HG03439 (cell line): ENCODE measurements at regions not wholly inside any gene's neighbourhood (a gene's known extent, or its start where the extent isn't known, plus 50 kb on each side); places are given as distances from the start of the nearest gene placed in this dataset.

Experiments used
- ATAC-seq: cut with Tn5 transposase; IDR thresholded peaks from one replicate; pipeline ENCODE4 v1.9.1; 2021; ENCODE audit warnings: mild to moderate bottlenecking, moderate library complexity; ENCODE audit not compliant: unreplicated experiment

DNA sequence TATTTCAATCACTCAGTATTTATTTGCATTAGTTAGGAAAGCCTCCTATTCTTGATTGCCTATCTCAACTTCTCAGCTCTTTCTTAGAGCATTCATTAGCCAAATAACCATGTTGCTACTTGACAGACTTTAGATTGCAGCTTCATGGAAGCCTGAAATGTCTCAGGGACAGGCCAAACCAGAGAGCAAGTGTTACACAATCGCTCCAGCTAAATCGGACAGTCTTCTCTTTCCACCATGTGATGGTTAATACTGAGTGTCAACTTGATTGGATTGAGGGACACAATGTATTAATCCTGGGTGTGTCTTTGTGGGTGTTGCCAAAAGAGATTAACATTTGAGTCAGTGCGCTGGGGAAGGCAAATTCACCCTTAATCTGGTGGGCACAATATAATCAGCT is 106.5 kb upstream of the DRD2 start:
- ATAC-seq, result no peak

DNA sequence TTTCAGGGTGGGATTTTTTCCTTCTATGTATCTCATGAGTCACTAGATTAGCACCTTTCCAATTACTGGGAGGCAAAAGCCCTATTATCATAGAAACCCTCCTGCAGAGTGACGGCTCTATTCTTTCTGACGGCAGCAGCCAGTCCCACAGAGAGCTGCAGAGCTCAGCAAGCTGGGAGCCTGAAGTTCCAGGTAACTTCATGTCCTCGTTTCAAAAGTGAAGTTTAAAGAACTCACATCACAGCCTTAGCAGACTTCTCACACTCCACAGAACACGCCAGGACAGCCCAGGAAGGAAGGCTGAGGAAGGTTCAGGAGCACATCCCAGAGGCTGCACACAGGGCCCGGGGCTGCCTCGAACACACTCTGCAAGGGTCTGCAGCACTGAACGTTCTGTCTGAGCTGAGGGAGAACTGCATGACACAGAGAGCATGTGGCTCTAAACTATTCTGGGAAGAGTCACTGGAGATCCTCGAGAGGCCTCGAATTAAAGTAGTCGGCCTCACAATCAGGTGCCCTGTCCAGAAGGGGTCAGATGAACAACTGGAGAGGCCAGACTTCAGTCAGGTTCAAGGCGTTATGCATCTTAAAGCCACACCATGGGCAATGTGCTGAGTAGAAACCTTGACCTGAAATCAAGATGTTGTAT is 104.2 kb upstream of the DRD2 start:
- ATAC-seq, result no peak

DNA sequence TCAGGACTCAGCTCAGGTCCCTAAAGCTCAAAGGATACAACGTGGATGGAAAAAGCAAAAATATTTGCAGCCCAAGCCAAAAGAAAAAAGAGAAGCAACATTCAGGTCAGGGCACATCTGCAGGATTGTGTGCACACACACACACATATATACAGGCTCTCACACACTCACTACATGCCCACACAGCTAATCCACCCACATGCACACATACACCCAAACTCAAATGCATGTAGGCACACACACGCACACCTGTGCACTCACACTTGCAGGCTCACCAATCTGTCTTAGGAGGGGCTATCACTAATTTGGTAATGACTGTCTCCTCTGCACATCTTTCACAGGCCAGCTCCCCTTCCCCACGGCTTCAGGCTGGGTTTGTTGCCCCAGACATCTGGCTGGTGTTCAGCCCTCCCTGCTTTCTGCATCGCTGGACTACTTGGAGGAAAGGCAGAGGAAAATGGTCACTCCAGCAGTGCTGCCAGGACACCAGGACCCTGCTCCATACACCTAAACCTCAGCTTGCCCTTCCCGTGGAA is 103.6 kb upstream of the DRD2 start:
- no peak for ATAC-seq

DNA sequence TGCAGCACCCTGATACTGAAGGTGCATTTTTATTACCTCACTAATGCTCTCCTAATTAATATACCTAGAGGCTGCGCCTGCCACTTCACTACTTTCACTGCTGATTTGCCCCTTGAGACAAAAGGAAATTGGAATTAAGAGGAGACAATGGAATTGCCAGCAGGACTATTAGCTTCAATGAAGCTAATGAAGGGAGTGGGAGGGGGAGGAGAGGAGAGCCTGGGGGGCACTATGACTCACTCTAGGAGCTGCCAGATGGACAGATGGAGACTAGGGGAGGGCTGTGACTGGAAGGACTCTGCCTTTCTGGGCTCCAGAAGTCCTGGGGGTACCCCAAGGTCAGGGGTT is 102.8 kb upstream of the DRD2 start:
- no peak for ATAC-seq

DNA sequence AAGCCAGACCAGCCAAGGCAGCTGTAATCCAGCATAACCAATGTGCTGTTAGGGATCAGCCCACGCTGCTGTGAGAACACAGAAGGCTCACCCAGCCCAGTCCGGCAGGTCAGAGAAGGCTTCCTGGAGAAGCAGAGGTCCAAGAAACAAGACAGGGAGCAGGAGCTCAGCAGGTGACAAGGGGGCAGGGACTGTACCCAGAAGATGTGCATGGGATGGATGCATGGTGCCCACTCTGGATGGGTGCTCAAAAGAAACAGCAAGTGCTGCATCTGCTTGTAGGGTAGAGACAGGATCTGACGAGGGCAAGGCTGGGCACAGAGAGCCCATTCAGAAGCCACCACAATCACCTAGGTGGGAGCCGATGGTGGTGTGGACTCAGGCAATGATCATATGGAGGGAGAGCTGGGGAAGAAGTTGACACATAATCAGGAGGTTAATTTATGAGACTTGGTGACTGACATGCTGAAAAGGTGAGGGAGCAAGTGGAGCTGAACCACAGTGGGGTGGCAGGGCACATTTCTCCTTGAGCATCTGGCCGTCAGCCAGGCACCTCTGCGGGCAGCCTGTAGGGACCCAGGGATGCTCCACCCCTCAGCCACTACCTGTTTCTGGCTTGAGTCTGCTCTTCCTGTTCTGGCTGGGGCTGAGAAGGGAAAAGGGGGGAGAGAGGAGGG is 102.3 kb upstream of the DRD2 start:
- no peak for ATAC-seq

DNA sequence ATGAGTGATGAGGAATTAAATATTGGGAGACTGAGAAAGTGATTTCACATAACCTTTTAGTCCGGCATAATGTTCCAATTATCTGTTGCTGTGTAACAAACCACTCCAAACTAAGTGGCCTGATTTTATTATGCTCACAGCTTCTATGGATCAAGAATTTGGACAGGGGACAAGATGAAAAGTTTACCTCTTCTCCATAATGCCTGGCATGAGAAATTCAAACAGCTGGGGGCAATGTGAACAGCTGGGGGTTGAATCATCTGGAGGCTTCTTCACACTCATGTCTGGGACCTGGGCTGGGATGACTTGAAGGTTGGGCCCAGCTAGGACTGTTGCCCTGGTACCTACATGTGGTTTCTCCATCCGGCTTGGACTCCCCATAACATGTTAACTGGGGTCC is 99.4 kb upstream of the DRD2 start:
- no peak for ATAC-seq

DNA sequence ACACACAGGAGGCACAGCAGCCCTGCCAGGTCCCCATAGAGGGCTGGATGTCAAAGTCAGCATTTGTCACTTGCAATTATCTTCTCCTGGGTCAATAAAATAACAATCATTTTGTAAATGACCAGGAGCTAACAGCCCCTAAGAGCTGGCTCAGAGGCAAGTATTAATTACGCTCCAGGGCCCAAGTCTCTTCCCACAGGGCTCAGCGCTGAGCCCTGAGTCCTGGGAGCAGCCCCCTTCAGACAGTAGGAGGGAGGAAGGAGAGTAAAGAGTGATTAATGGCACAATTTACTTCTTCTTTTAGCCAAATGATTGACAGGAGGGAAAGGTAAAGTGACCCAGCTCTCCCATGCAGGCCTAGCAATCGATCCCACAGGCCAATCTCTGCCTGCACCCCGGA is 99.0 kb upstream of the DRD2 start:
- ATAC-seq, result no peak

DNA sequence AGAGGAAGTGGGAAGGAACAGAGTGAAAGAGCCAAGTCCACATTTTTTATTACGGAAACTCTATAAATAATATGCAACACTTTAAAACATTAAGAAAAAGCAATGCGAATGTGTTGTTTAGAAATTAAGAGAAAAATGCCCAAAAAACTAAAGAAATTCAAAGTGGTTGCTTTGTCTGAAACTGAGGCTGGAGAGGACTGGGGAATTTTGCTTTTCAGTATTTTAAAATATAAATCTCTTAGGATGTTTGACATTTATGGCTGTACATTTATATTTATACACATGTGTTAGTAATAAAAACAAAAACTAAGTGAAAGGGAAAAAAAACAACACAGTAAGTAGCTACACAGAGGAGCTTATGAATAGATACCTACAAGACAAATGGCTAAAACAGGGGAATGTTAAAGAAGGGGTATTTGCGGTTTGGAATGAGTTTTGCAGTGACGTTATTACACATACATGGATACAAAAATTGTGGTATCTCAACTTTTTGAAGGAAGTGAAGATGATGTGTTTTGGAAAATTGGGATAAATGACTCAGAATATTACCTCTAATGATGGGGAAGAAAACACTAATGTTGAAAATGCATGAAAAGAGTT is 97.0 kb upstream of the DRD2 start:
- no peak for ATAC-seq

DNA sequence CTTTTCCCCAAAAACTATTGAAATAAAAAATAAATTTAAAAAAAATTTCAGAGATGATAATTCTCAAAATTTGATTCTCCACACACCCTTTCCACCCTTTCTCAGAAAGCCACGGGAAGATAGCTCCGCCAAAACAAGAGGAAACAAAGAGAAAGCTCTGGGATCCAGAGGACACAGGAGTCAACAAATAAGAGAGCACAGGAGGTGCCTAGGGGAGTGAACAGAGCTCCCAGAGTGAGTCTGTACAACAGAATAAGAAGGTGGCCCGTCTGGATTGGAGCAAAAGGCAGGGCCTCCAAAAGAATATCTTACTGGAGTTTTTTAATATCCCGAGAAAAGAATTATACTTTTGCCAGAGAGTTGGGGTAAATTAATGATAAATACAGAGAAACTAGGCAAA is 96.3 kb upstream of the DRD2 start:
- ATAC-seq, result no peak

DNA sequence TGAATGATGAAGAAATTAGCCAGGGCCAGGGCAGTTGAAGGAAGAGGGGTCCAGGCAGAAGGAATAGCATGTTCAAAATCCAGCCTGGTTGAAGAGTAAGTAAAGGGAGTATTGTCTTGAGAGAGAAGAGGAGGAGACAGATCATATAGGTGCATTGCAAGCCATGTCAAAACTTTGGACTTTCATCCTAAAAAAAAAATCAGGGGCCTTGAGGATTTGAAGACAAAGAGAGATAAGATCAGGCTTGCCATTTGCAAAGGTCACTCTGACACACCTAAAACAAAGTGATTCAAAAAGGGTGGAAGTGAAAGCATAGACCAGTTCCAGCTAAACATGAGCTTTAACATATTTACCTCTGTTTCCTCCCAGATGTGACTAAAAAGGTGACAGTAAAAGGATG is 95.7 kb upstream of the DRD2 start:
- no peak for ATAC-seq

DNA sequence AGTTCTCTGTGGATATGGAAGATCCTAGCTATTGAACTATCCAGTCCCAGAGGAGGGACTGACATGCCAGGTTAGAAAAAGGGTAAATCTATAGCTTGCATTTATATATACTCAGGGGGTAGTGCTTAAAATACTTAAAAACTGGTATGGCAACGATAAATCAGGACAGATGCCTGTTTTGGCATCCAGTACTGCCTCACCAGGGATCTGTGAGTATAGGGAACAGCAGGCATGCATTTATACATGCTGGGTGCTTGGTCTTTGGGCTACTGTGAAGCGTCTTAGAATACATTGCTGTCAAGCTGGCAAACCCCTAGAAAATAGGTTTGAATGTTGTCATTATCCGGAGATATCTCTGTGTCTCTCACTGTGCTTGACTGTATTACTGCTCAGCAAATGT is 94.2 kb upstream of the DRD2 start:
- no peak for ATAC-seq

DNA sequence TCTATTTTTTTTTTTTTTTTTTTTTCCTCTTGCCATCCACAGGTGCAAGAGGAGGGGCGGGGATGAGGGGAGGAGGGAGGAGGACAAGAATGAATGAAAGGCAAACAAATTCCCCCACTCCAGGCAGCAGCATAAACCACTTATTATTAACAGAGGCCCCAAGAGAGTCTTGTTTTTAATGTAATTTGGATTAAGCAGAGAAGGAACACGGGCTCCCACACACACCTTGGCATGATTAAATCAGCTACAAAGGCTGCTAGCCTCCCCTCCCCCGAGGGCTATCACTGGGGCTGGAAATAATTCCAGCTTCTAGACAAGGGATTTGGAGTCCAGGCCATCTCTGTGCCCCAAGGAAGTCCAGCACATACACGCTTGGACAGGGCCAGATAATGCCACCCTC is 93.4 kb upstream of the DRD2 start:
- no peak for ATAC-seq

DNA sequence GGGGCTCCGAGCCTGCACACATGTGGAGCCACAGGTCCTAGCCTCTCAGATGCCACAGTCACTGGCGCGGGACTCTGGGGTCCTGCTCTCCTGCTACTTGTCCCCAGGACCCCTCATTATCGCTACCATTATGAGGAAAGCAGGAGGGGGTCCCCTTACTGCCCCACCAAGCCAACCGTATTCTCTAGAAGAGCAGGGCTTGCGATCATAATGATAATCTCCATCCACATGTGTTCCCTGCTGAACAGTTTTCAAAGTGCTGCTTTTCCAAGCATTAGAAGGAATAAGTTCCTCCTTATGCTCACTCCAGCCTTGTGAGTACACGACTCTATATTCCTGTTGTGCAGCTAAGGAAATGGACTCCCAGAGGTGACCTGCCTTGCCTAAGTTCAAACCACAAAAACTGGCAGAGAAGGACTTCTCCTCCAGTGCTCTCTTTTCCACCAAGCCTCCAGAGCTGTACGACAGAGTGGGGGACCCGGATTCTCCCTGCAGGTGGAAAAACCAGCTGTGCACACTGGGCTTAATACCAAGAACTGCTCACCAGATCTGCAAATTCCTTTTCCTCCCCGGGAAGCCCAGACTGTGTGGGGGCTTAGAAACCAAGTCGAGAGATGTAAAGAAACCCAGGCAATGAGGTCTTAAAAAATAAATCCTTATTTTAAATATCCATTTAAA is 92.8 kb upstream of the DRD2 start:
- ATAC-seq, result no peak

DNA sequence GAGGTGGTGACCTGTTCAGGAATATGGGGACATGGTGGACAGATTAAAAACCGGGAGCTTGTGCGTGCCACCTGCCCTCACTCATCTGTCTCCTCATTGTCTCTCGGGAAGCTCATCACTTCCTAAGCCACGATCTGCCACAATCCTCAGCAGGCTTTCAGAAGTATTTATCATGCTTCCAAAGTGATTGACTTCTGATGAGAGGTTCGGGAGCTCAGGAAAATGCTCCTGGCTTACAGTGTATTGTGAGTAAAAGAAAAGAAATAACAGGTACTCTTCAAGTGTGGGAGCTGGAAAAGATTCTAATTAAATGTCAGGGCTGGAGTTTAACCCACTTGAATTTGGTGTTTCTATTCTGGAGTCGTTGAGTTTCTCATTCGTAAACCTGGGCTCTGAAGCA is 91.9 kb upstream of the DRD2 start:
- no peak for ATAC-seq

DNA sequence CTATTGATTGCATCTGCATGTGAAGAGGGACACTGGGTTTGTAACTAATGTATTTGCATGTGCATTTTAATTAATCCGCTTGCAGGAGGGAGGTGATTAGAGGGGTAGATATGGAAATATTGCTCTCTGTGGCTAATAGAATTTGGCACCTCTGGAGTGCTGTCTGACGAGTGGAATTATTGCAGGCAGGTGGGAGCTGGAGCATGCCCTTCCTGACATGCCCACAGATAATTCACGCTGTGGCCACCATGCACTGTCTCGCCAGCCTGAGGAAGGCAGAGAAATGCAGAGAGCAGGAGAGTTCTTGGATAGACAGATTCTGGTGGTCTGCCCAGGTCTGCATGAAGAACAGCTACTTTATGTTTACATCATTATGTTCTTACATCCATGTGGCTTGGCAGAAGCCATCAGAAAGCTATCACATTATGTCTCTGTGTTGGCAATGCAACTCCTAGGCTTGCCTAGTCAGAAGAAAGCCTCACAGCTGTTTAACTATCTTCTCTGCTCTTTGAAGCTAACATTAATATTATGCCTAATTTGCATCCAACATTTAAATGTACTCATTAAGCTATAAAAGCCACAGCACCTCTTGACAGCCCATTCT is 89.4 kb upstream of the DRD2 start:
- no peak for ATAC-seq

DNA sequence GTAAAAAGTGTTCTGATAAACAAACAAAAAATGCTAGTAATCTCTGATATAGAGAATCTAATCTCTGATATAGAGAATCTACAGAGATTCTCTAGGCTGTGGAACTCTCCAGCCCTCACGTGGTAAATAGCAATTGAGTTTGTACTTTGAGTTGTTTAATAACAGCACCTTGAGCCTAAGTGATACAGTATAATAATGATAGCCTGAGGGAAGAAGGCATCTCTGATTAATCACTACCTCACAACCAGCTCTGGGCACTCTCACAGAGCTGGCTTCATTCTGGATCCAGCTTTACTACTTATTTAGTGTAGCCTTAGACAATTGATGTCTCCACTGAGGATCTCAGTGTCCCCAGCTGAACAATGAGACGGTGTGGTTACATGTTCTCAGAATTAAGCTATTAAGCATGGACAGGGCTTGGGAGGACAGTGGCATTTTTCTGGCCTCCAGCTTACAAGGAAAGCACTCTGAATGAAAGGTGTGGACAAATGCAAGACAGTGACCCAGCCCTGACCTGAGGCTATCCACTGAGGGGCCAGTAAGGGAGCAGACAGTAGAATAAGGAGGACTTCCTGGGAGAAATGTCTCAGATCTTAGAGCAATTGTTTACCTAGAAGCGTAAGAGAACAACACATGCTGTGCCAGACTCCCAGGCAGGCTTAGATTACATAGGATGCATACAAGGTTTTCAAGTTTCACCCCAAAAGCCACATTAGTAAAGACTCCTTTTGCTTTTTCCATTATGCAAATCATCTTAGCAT is 88.7 kb upstream of the DRD2 start:
- ATAC-seq, result no peak

DNA sequence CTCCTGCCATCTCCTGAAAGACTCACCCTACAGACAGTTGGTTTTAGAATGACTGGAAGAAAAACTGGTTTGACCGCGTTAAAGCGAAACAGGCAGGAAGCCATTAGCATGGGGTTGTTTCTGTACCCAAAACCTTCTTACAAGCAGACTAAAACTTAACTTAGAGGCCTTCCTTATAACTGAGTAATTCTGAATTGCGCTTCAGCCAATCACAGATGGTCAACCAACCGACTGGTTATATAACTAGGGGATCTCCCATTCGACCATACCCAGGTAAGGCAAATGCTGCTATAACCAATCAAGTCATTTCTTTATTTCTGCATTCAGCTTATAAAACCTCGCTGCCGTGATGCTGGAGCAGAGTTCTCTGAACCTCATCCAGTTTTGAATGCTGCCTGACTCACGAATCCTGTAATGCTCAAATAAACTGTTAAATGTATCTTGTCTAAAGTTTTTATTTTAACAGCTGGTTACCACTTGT is 87.8 kb upstream of the DRD2 start:
- ATAC-seq, result no peak

DNA sequence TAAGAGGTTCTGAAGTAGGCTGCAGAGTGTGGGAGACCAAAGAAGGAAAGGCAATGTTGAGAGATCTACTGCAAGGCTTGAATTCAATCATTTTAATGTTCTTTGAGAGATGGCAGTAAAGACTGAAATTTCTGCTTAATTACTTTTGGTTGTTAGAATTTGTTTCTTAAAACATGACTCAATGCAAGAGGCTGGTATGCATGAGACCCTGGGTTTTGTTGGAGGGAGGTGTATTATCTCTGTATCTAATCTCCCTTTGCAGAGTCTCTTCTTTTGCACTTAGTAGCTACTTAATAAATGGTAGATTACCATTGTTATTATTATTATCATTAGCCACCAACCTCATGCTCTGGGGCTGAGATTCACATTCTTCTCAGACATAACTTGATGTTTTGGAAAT is 87.4 kb upstream of the DRD2 start:
- ATAC-seq, result no peak

DNA sequence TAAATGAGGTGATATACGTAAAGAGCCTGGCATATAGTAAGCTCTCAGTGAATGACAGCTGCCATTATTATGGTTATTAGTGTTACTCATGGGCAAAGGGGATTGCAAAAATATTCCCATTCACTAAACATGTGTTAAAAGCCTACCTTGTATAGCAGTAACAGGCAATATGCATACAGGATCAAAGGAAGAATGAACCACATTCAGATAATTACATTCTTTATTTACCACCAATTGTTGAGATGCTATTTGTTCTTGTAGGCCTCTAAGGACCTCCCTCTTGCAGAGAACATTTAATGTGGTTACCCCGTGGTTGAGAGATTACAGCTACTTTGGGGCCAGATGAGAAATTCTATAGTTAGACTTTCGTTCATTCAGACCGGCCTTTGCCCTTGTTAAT is 82.7 kb upstream of the DRD2 start:
- ATAC-seq, result no peak

DNA sequence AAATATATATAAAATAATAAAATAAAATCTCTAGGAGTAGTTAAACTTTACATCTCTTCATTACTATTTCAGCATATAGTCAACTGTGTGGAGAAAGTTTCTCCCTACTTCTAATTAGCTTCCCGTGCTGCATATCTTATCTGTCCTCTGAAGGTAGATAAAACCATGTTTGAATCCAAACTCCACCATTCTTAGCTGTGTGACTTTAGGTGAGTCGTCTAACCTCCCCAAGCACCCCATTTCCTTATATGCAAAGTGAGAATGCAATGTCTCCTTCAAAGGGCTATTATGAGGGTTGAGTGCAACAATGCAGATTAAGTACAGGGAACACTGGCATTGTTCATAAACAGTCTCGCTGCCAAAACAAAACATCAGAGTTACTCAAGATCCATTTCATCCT is 80.8 kb upstream of the DRD2 start:
- no peak for ATAC-seq
